Gastrocnemius medialis (tissue), 4 donors: ENCODE measurements at regions not wholly inside any gene's neighbourhood (a gene's known extent, or its start where the extent isn't known, plus 50 kb on each side); places are given as distances from the start of the nearest gene placed in this dataset.

Experiments
- POLR2A ChIP-seq, 2 donors: fragments of 450-650 bp; IDR thresholded peaks; one replicate each; pipeline ENCODE4 v1.6.1; 2017; ENCODE audit warnings: antibody characterized with exemption in 2 of 2, mild to moderate bottlenecking in 2 of 2, moderate library complexity in 2 of 2
- TF ChIP-seq, protein P1 (sequence below), 5 experiments: fragments of 450-650 bp in 3 of 5; fragments of 200-600 bp in 2 of 5; sonication (generic) in 2 of 5; IDR thresholded peaks in 4 of 5; conservative IDR thresholded peaks in 1 of 5; 1 replicate in 4 of 5; 2 replicates in 1 of 5; pipeline ENCODE4 v1.5.1; 2016 to 2019; ENCODE audit warnings: antibody characterized with exemption in 5 of 5, mild to moderate bottlenecking in 3 of 5, moderate library complexity in 3 of 5

DNA sequence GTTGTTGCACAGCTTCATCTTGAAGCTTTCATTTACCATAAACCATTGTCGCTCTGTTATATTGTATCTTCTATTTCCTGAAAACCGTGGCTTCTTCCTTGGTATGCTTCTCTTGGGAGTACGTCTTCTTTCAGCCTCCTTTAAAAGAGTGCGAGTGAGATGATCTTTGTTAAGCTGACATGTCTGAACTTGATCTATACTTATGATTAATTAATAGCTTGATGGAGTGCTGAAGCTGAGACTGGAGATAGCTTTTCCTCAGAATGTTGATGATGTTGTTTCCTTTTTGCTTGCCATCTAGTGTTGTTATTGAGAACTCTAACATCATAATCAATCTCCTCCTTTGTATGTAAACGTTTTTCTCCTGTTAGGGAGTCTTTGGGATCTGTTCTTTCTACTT is 529.3 kb upstream of the SPRY2 start:
- TF ChIP-seq, protein P1, sequence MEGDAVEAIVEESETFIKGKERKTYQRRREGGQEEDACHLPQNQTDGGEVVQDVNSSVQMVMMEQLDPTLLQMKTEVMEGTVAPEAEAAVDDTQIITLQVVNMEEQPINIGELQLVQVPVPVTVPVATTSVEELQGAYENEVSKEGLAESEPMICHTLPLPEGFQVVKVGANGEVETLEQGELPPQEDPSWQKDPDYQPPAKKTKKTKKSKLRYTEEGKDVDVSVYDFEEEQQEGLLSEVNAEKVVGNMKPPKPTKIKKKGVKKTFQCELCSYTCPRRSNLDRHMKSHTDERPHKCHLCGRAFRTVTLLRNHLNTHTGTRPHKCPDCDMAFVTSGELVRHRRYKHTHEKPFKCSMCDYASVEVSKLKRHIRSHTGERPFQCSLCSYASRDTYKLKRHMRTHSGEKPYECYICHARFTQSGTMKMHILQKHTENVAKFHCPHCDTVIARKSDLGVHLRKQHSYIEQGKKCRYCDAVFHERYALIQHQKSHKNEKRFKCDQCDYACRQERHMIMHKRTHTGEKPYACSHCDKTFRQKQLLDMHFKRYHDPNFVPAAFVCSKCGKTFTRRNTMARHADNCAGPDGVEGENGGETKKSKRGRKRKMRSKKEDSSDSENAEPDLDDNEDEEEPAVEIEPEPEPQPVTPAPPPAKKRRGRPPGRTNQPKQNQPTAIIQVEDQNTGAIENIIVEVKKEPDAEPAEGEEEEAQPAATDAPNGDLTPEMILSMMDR (IDR thresholded peaks at IDR 0.05 in 4 of 5, conservative IDR thresholded peaks at IDR 0.05 in 1 of 5), result no peak
- TF ChIP-seq POLR2A (IDR thresholded peaks at IDR 0.05), result no peak
